ENCODE measurements at regions not wholly inside any gene's neighbourhood (a gene's known extent, or its start where the extent isn't known, plus 50 kb on each side); places are given as distances from the start of the nearest gene placed in this dataset.

DNA sequence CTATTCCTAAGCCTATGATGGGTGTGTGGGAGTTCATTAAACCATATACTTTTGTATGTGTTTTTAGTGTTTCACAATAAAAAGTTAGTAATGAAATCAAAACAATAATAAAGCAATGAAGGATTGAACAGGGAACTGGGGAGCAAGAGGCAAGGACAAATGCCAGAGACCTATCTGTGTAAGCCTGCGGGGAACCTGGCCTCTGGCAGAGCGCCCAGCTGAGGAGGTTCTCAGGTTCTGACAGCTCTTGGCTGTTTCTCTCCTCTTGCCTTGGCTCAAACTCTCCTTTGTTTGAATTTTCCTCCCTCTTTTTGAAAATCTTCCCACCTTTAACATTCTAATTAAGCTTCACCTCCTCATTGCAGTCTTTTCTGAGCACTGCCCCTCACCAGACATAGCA lies 200.0 kb upstream of the NCKAP5 start:
- H3K4me3 Mint-ChIP-seq (ENCODE audit: unreplicated experiment), result no peak overlapping the region
- DNase-seq, result no peak
- no peaks in the 10 kb centered on the region for H3K9me3 Mint-ChIP-seq (ENCODE audit: unreplicated experiment)
- no peaks in the 10 kb centered on the region for H3K36me3 Mint-ChIP-seq (ENCODE audit: unreplicated experiment)
- TF ChIP-seq, protein P1, sequence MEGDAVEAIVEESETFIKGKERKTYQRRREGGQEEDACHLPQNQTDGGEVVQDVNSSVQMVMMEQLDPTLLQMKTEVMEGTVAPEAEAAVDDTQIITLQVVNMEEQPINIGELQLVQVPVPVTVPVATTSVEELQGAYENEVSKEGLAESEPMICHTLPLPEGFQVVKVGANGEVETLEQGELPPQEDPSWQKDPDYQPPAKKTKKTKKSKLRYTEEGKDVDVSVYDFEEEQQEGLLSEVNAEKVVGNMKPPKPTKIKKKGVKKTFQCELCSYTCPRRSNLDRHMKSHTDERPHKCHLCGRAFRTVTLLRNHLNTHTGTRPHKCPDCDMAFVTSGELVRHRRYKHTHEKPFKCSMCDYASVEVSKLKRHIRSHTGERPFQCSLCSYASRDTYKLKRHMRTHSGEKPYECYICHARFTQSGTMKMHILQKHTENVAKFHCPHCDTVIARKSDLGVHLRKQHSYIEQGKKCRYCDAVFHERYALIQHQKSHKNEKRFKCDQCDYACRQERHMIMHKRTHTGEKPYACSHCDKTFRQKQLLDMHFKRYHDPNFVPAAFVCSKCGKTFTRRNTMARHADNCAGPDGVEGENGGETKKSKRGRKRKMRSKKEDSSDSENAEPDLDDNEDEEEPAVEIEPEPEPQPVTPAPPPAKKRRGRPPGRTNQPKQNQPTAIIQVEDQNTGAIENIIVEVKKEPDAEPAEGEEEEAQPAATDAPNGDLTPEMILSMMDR (IDR thresholded peaks at IDR 0.05; ENCODE audit: partially characterized antibody, unreplicated experiment), result no peak
- no peak overlapping the region for H3K27ac Mint-ChIP-seq (ENCODE audit: unreplicated experiment)
- H3K4me1 Mint-ChIP-seq (ENCODE audit: low read depth, unreplicated experiment), result no peaks in the 10 kb centered on the region
- no peaks in the 10 kb centered on the region for H3K27me3 Mint-ChIP-seq (ENCODE audit: unreplicated experiment)

DNA sequence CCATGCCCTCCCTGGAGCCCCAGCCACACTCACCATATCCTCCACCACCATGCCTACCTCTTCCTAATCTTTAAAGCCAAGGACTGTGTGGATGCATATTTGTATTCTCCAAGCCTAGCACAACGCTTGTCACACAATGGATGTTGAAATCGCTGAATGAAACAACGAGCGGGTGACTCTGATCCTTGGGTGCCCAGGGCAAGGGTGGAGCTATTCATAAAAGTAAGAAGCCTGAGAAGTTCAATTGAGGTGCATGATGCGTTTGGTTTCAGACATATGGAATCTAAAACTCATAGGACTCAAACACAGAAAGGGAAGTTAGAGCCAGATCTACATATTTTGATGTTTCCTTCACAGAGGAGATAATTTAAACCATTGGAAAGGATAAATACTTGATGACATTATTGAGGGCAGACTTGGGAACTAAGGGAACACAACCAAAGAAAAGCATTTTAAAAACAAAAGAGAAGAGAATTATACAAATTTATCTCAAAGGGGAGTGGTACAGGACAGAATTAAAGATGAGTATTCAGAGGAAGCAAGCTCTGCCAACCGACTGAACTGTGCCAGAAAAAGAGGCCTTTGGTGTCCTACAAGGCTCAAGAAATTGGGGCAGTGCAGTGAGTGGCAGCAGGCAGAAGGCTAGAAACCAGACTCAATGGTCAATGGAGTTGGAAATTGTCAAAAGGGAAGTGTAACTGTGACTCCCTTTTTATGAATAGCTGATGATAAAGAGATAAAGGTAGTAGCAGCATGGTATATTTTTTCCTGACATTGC lies 200.6 kb upstream of the NCKAP5 start:
- Mint-ChIP-seq H3K36me3 (ENCODE audit: unreplicated experiment) (no peaks in the 10 kb centered on the region), H3K27ac (ENCODE audit: unreplicated experiment) (no peak overlapping the region), H3K4me1 (ENCODE audit: low read depth, unreplicated experiment) (no peaks in the 10 kb centered on the region), H3K4me3 (ENCODE audit: unreplicated experiment) (no peak overlapping the region), H3K9me3 (ENCODE audit: unreplicated experiment) (no peaks in the 10 kb centered on the region), H3K27me3 (ENCODE audit: unreplicated experiment) (no peaks in the 10 kb centered on the region)
- TF ChIP-seq, protein P1 (IDR thresholded peaks at IDR 0.05; ENCODE audit: partially characterized antibody, unreplicated experiment), result no peak
- DNase-seq, result no peak

DNA sequence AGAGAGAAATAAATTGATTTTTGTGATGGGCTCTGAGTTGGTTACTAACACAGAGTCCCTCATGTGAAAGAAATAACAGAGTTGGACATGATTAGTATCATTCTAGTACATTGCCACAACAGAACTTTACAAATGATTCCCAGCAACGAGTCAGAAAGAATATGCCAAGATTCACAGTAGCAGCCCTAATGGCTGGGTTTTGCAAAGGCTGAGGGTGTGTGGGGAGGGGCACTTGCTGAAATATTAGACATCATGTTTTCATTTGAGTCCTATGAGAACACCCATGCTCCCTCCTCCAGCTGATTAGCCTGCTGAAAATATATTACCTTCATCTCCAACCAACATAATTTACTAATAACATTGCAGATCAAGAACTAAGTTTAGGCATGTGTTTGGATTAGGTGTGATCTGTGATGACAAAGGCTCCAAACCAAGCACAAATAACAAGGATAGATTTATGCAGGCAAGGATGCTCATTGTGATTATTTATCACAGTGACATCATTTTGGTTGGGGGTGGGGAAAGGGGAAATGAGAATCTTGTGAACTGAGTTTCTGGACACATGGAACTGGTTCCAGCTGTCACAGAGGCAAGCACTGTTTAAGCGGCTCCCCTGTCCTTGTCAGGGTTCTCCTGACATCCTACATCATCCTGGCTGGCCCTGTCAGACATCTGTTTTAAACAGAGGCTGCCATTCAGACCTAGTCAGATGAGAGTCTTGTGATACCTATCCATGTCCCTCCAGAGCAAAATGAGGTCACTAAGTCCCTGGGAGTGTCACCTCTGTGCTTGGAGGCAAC lies 205.8 kb upstream of the NCKAP5 start:
- no peak for DNase-seq
- Mint-ChIP-seq H3K36me3 (ENCODE audit: unreplicated experiment) (no peaks in the 10 kb centered on the region), H3K4me3 (ENCODE audit: unreplicated experiment) (no peak overlapping the region), H3K4me1 (ENCODE audit: low read depth, unreplicated experiment) (no peaks in the 10 kb centered on the region), H3K27me3 (ENCODE audit: unreplicated experiment) (peaks cover 1% of the 10 kb centered on the region), H3K27ac (ENCODE audit: unreplicated experiment) (no peak overlapping the region), H3K9me3 (ENCODE audit: unreplicated experiment) (no peaks in the 10 kb centered on the region)
- TF ChIP-seq, protein P1 (IDR thresholded peaks at IDR 0.05; ENCODE audit: partially characterized antibody, unreplicated experiment), result no peak

DNA sequence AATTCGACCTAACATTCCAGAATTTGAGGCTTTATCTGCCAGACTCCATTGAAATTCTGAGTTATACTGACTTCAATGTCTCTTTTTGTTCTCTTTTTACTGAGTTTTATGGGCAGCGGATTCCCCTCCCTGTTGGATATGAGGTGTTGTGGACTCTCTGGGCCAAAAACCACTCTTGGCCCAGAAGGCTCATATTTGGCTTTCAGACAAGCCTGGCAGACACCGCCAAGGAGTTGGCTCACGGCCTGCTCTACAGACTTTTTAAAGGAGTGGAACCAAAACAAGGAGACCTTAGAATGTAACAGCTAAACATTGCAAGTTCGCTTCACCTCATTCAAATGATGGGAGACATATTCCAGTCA lies 206.4 kb upstream of the NCKAP5 start:
- Mint-ChIP-seq H3K4me1 (ENCODE audit: low read depth, unreplicated experiment) (no peaks in the 10 kb centered on the region), H3K4me3 (ENCODE audit: unreplicated experiment) (no peak overlapping the region)
- DNase-seq, result no peak

More for the DNA sequence above, 206.4 kb upstream of the NCKAP5 start:
- TF ChIP-seq, protein P1 (IDR thresholded peaks at IDR 0.05; ENCODE audit: partially characterized antibody, unreplicated experiment), result no peak
- Mint-ChIP-seq H3K36me3 (ENCODE audit: unreplicated experiment) (no peaks in the 10 kb centered on the region), H3K27ac (ENCODE audit: unreplicated experiment) (no peak overlapping the region), H3K27me3 (ENCODE audit: unreplicated experiment) (peaks cover 1% of the 10 kb centered on the region), H3K9me3 (ENCODE audit: unreplicated experiment) (no peaks in the 10 kb centered on the region)

Data from glutamatergic neuron (in vitro differentiated cells).